ENCODE measurements at regions not wholly inside any gene's neighbourhood (a gene's known extent, or its start where the extent isn't known, plus 50 kb on each side); places are given as distances from the start of the nearest gene placed in this dataset.

DNA sequence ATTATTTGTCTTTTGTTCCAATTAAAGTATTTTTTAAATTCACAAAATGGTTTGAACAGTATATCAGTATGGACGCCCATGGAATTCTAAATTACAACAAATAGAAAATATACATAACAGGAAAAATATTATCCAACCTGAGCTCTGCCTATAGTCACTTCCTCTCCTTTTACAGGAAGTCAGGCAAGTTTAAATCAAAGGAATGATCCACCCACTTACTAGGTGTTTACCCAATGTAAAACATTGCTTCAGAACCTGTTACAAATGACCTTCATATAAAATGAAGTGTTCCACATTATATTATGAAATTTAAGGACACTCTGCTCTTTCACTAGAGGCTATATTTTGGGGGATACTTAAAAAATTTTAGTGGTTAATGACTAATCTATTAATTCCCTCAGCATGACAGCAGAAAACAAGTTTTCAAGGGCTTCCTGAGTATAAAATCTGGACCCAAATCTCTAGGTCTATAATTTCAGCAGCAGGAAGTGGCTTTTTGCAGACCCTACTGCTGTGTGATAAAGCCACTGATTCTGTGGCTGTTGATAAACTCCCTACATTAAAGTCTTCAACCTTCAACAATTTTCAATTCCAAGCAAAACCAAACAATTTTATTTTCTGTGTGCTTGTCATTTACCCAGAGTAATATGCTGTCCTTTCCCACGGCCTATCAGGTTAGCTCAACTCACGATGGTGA lies 722.6 kb downstream of the GATA3 start:
- no peak overlapping the region for H3K4me3 ChIP-seq (ENCODE audit: low read length)
- no peak overlapping the region for H2AFZ ChIP-seq (ENCODE audit: low read depth, low read length)
- no peaks in the 10 kb centered on the region for H3K36me3 ChIP-seq (ENCODE audit: insufficient read depth, low read length)
- H3K9me3 ChIP-seq (ENCODE audit: low read length) = no peaks in the 10 kb centered on the region
- no peaks in the 10 kb centered on the region for H3K4me1 ChIP-seq (ENCODE audit: insufficient read depth, low read length)
- no peaks in the 10 kb centered on the region for H3K27me3 ChIP-seq (ENCODE audit: insufficient read depth, low read length)

DNA sequence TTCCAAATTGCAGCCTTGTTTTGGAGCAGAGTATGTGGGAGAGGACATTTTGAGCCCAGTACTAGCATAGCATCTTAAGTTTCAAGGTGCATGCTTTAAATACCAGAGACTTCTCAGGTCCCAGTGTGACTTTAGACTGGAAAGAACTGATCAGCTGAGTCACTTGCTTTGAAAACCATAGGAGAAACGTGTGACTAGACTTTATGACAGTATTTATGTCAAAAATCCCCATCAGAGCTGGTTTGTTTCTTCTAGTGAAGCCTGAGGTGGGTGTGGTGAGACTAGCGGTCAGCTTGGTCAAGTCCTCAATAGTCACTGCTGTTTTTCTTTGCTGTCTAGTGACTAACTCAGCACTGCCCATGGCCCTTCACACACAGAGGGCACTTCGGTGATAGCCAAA lies 724.2 kb downstream of the GATA3 start:
- Histone ChIP-seq H3K4me1 (ENCODE audit: insufficient read depth, low read length) (no peaks in the 10 kb centered on the region), H3K4me3 (ENCODE audit: low read length) (no peak overlapping the region), H3K27me3 (ENCODE audit: insufficient read depth, low read length) (no peaks in the 10 kb centered on the region), H3K9me3 (ENCODE audit: low read length) (no peaks in the 10 kb centered on the region), H2AFZ (ENCODE audit: low read depth, low read length) (no peak overlapping the region), H3K36me3 (ENCODE audit: insufficient read depth, low read length) (no peaks in the 10 kb centered on the region)

DNA sequence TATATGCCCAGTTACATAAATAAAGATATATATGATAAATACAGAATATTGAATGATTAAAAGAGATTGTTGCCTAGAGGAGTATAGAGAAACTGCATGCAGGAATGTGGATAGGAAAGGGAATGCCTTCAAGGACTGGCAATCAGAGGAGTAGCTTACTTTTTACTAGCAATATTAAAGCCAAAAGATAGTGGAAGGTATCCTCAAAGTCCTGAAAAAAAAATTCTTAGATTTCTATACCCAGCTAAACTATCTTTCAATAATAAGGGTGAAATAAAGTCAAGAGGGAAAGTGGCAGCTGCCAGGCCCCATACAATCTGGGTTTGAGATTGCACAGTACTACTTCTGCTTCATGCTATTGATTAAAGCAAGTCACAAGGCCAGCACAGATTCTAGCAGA lies 733.2 kb downstream of the GATA3 start:
- no peak overlapping the region for H3K4me3 ChIP-seq (ENCODE audit: low read length)
- no peaks in the 10 kb centered on the region for H3K4me1 ChIP-seq (ENCODE audit: insufficient read depth, low read length)
- no peaks in the 10 kb centered on the region for H3K9me3 ChIP-seq (ENCODE audit: low read length)
- H3K27me3 ChIP-seq (ENCODE audit: insufficient read depth, low read length) = no peaks in the 10 kb centered on the region
- no peak overlapping the region for H2AFZ ChIP-seq (ENCODE audit: low read depth, low read length)
- H3K36me3 ChIP-seq (ENCODE audit: insufficient read depth, low read length) = no peaks in the 10 kb centered on the region

DNA sequence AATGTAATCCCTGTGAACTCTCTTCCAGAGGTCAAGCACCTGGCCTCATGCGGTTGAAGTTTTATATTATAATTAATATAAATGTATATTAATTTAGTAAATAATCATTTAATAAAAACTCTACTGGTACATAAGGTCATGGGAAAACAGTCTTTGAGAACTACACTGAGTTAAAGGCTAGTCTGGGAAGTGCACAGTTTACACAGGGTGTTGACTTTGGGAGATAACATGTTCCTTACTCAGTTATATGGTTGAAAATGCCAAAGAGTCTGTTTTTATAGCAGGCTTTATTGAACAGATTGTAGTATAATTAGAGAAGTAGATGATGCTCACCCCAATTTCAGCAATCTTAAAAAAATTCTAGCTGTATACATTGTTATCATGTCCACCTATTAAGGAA lies 735.9 kb downstream of the GATA3 start:
- Histone ChIP-seq H3K27me3 (ENCODE audit: insufficient read depth, low read length) (no peaks in the 10 kb centered on the region), H3K4me1 (ENCODE audit: insufficient read depth, low read length) (no peaks in the 10 kb centered on the region), H3K9me3 (ENCODE audit: low read length) (no peaks in the 10 kb centered on the region), H3K4me3 (ENCODE audit: low read length) (no peak overlapping the region), H2AFZ (ENCODE audit: low read depth, low read length) (no peak overlapping the region), H3K36me3 (ENCODE audit: insufficient read depth, low read length) (no peaks in the 10 kb centered on the region)

DNA sequence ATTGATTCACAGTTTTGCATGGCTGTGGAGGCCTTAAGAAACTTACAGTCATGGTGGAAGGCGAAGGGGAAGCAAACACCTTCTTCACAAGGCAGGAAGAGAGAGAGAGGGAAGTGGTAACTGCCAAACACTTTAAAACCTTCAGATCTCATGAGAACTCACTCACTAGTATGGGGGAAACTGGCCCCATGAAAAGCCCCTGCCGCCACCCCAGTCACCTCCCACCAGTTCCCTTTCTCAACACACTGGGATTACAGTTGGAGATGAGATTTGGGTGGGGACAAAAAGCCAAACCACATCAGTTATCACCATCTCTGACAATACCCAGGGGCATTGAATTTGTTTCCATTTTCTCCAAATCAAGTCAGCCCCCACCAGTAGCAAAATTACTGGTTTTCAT lies 740.4 kb downstream of the GATA3 start:
- H3K36me3 ChIP-seq (ENCODE audit: insufficient read depth, low read length) = no peaks in the 10 kb centered on the region
- H2AFZ ChIP-seq (ENCODE audit: low read depth, low read length) = no peak overlapping the region
- no peaks in the 10 kb centered on the region for H3K4me1 ChIP-seq (ENCODE audit: insufficient read depth, low read length)
- H3K9me3 ChIP-seq (ENCODE audit: low read length) = no peaks in the 10 kb centered on the region
- no peak overlapping the region for H3K4me3 ChIP-seq (ENCODE audit: low read length)
- H3K27me3 ChIP-seq (ENCODE audit: insufficient read depth, low read length) = no peaks in the 10 kb centered on the region

DNA sequence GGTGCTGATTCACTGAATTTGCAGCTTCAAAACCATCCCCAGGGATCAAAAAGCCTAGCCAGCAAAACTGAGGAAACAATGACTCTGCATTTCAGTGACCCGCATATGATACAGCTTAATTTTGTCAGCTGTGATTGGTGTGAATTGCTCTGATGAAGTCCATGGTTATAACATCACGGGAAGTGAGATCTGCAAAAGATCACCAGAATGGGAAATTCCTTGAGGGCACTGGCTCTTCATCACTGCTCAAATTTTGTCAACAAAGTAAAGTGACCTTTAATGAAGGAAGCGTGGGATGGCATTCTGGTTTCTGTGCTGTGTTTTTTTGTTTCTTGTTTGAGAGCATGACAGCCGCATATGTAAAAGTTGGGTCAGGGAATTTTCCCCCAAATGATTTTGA lies 745.9 kb downstream of the GATA3 start:
- H3K4me1 ChIP-seq (ENCODE audit: insufficient read depth, low read length) = no peaks in the 10 kb centered on the region
- no peaks in the 10 kb centered on the region for H3K36me3 ChIP-seq (ENCODE audit: insufficient read depth, low read length)
- no peaks in the 10 kb centered on the region for H3K27me3 ChIP-seq (ENCODE audit: insufficient read depth, low read length)
- no peak overlapping the region for H3K4me3 ChIP-seq (ENCODE audit: low read length)
- no peak overlapping the region for H2AFZ ChIP-seq (ENCODE audit: low read depth, low read length)
- H3K9me3 ChIP-seq (ENCODE audit: low read length) = no peaks in the 10 kb centered on the region

DNA sequence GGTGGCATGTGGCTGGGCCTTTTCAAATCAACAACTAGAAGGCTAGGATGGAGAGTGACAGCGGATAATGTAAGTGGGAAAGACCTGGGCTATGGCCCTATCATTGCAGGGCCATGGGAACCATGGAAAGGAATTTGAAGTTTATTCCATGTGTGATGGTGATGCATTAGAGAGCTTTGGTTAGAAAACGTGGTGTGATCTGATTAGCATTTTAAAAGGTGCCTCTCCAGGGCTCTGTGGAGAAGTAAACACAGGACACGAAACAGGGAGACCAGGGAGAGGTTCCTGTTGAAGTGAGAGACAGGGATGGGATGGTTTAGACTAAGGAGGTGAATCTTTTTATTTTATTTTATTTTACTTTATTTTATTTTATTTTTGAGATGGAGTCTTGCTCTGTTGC lies 749.5 kb downstream of the GATA3 start:
- Histone ChIP-seq H3K27me3 (ENCODE audit: insufficient read depth, low read length) (no peaks in the 10 kb centered on the region), H3K4me3 (ENCODE audit: low read length) (no peak overlapping the region), H3K36me3 (ENCODE audit: insufficient read depth, low read length) (no peaks in the 10 kb centered on the region), H3K4me1 (ENCODE audit: insufficient read depth, low read length) (no peaks in the 10 kb centered on the region), H3K9me3 (ENCODE audit: low read length) (no peaks in the 10 kb centered on the region), H2AFZ (ENCODE audit: low read depth, low read length) (no peak overlapping the region)

DNA sequence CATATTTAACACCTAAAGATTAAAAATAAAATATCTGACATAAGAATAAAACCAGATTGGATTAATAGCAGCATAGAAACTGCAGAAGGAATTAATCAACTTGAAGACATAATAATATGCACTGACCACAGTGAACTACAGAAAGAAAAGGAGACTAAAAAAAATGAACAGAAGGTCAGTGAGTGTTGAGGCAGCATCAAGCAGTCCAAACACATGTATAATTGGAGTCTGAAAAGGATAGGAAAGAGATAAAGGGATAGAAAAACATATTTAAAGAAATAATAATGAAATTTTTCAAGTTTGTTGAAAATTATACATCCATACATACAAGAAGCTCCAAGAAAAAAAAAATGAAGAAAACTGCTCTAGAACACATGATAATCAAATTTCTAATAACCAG lies 756.2 kb downstream of the GATA3 start:
- no peaks in the 10 kb centered on the region for H3K4me1 ChIP-seq (ENCODE audit: insufficient read depth, low read length)
- H3K4me3 ChIP-seq (ENCODE audit: low read length) = no peak overlapping the region
- H3K9me3 ChIP-seq (ENCODE audit: low read length) = no peaks in the 10 kb centered on the region
- no peaks in the 10 kb centered on the region for H3K27me3 ChIP-seq (ENCODE audit: insufficient read depth, low read length)
- H2AFZ ChIP-seq (ENCODE audit: low read depth, low read length) = no peak overlapping the region
- H3K36me3 ChIP-seq (ENCODE audit: insufficient read depth, low read length) = no peaks in the 10 kb centered on the region

DNA sequence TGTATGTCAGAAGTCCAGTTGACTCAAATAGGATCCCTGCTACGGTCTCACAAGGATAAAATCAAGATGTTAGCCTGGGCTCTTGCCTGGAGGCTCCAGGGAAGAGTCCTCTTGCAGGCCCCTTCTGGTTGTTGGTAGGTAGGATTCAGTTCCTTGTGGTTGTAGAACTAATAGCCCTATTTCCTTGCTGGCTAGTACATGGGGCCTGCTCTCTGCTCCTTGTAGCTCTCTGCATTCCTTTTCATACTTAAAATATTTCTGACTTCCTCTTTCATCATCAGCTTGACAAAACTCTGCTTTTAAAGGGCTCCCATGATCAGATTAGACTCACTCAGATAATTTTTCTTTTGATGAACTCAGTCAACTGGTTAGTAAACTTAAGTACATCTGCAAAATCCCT lies 756.7 kb downstream of the GATA3 start:
- H3K4me1 ChIP-seq (ENCODE audit: insufficient read depth, low read length) = no peaks in the 10 kb centered on the region
- no peaks in the 10 kb centered on the region for H3K36me3 ChIP-seq (ENCODE audit: insufficient read depth, low read length)
- H3K4me3 ChIP-seq (ENCODE audit: low read length) = no peak overlapping the region
- H3K27me3 ChIP-seq (ENCODE audit: insufficient read depth, low read length) = no peaks in the 10 kb centered on the region
- no peaks in the 10 kb centered on the region for H3K9me3 ChIP-seq (ENCODE audit: low read length)
- H2AFZ ChIP-seq (ENCODE audit: low read depth, low read length) = no peak overlapping the region

DNA sequence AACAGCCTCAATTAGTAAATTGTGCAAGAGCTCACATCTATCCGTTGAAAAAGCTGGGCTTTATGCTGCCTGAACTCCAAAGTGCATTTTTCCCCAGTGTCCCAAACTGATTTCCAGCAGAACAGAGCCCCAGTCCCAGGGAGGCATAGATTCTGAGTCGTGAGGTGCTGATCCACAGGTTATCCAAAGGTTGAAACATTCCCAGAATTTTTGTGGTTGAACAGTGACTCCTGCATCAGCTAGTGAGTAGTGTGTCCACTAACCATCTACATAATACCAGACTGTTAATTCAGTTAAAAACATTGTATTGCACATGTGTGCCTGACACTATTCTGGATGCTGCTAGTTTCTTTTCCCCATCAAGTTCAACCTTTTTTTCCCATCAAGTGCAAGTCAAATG lies 761.5 kb downstream of the GATA3 start:
- H3K27me3 ChIP-seq (ENCODE audit: insufficient read depth, low read length) = no peaks in the 10 kb centered on the region
- H3K9me3 ChIP-seq (ENCODE audit: low read length) = no peaks in the 10 kb centered on the region
- no peaks in the 10 kb centered on the region for H3K36me3 ChIP-seq (ENCODE audit: insufficient read depth, low read length)
- no peaks in the 10 kb centered on the region for H3K4me1 ChIP-seq (ENCODE audit: insufficient read depth, low read length)
- H3K4me3 ChIP-seq (ENCODE audit: low read length) = no peak overlapping the region
- H2AFZ ChIP-seq (ENCODE audit: low read depth, low read length) = no peak overlapping the region

DNA sequence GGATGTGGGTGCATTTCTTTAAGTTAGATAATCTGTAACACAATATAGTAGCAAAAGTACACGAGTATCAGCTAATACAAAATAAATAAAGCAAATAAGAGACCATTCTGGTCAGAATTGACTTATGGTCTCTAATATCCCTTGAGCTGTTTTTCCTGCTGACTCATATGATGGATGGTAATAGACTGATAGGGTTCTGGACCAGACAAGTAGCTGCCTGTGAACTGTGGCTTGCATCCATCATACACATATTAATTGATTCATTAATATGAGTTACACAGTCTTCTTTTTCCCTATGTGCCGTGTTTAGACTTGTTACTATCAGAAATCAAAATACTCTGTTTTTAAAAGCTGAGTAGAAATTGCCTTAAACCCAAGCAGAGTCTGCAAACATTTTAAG lies 762.8 kb downstream of the GATA3 start:
- Histone ChIP-seq H3K4me1 (ENCODE audit: insufficient read depth, low read length) (no peaks in the 10 kb centered on the region), H2AFZ (ENCODE audit: low read depth, low read length) (no peak overlapping the region), H3K4me3 (ENCODE audit: low read length) (no peak overlapping the region), H3K9me3 (ENCODE audit: low read length) (no peaks in the 10 kb centered on the region), H3K36me3 (ENCODE audit: insufficient read depth, low read length) (no peaks in the 10 kb centered on the region), H3K27me3 (ENCODE audit: insufficient read depth, low read length) (no peaks in the 10 kb centered on the region)

DNA sequence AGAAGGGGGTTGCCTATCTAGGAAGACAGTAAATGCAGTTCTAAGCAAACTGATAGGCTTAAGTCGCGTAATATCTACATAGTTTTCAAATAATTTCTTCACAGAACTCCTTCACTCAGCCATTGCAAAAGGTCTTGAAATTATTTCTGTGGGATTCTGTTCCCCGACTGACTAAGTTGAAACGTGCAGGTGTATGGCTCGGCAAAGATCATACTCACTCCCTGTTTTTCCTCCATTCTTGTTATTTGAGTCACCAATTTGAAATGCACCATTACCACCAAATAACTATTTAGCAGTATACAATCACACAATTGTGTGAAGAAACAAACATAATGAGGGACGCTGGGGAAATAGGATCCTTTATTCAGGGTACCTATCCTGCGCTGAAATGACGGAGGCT lies 771.1 kb downstream of the GATA3 start:
- no peaks in the 10 kb centered on the region for H3K4me1 ChIP-seq (ENCODE audit: insufficient read depth, low read length)
- H3K4me3 ChIP-seq (ENCODE audit: low read length) = no peak overlapping the region
- no peaks in the 10 kb centered on the region for H3K27me3 ChIP-seq (ENCODE audit: insufficient read depth, low read length)
- H3K36me3 ChIP-seq (ENCODE audit: insufficient read depth, low read length) = no peaks in the 10 kb centered on the region
- H3K9me3 ChIP-seq (ENCODE audit: low read length) = no peaks in the 10 kb centered on the region
- H2AFZ ChIP-seq (ENCODE audit: low read depth, low read length) = no peak overlapping the region

DNA sequence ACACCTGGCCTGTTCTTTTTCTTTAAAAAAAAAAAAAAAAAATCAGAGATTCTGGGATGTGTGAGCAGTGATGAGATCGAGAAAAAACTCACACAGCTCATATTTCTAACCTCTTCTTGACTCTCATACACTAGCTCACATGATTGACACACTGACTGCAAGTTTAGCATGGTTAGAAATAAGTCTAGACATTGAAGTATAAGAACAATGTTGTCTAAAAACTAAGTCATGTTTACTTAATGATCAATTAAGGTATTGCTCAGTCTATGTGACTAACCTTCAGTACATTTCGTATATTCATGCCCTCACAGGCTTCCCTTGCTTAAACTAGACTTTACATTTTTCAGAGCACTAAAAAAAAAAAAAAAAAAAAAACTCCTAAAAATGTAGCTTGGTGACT lies 775.1 kb downstream of the GATA3 start:
- Histone ChIP-seq H3K27me3 (ENCODE audit: insufficient read depth, low read length) (no peaks in the 10 kb centered on the region), H2AFZ (ENCODE audit: low read depth, low read length) (no peak overlapping the region), H3K4me1 (ENCODE audit: insufficient read depth, low read length) (no peaks in the 10 kb centered on the region), H3K36me3 (ENCODE audit: insufficient read depth, low read length) (no peaks in the 10 kb centered on the region), H3K9me3 (ENCODE audit: low read length) (no peaks in the 10 kb centered on the region), H3K4me3 (ENCODE audit: low read length) (no peak overlapping the region)

DNA sequence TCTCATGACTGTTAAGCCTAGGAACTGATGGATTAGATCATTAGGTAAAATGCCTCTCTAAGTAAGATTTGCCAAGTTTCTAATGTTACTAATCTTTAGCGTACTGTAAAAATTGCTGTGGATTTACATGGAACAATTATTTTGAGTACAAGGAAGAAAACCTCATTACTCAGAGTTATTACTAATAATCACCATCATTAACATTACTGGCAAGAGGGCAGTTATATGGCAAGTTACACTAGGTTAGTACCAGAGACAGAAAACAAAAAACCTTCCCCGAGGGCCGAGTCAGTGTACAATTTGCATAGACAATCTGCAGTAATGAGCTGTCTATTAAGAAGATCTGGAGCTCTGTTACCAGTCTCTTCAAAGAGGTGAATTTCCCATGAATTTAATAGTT lies 775.6 kb downstream of the GATA3 start:
- no peaks in the 10 kb centered on the region for H3K4me1 ChIP-seq (ENCODE audit: insufficient read depth, low read length)
- no peak overlapping the region for H3K4me3 ChIP-seq (ENCODE audit: low read length)
- no peak overlapping the region for H2AFZ ChIP-seq (ENCODE audit: low read depth, low read length)
- no peaks in the 10 kb centered on the region for H3K27me3 ChIP-seq (ENCODE audit: insufficient read depth, low read length)
- no peaks in the 10 kb centered on the region for H3K36me3 ChIP-seq (ENCODE audit: insufficient read depth, low read length)
- H3K9me3 ChIP-seq (ENCODE audit: low read length) = no peaks in the 10 kb centered on the region

Data from neuron (in vitro differentiated cells).